WTC11 (cell line): ENCODE measurements at regions not wholly inside any gene's neighbourhood (a gene's known extent, or its start where the extent isn't known, plus 50 kb on each side); places are given as distances from the start of the nearest gene placed in this dataset.

ENCODE experiments used
- ESRRA ChIP-seq: sonication (generic); formaldehyde crosslinking; IDR thresholded peaks from 2 replicates; pipeline ENCODE4 v1.8.1; 2022; ENCODE audit warnings: mild to moderate bottlenecking, missing genetic modification reagents, borderline replicate concordance
- ETV6 ChIP-seq: sonication (generic); formaldehyde crosslinking; IDR thresholded peaks from 2 replicates; pipeline ENCODE4 v1.8.1; 2022; ENCODE audit warnings: mild to moderate bottlenecking, missing genetic modification reagents
- NR2C2 ChIP-seq: sonication (generic); formaldehyde crosslinking; IDR thresholded peaks from 2 replicates; pipeline ENCODE4 v1.8.0; 2022; ENCODE audit warnings: mild to moderate bottlenecking, missing genetic modification reagents
- NR3C1 ChIP-seq: sonication (generic); formaldehyde crosslinking; conservative IDR thresholded peaks from 2 replicates; pipeline ENCODE4 v1.8.1; 2023; ENCODE audit warnings: low read depth, mild to moderate bottlenecking, missing genetic modification reagents
- SP1 ChIP-seq: sonication (generic); formaldehyde crosslinking; conservative IDR thresholded peaks from 2 replicates; pipeline ENCODE4 v1.8.1; 2022; ENCODE audit warnings: missing genetic modification reagents
- TP53 ChIP-seq: sonication (generic); formaldehyde crosslinking; IDR thresholded peaks from 2 replicates; pipeline ENCODE4 v1.8.1; 2023; ENCODE audit warnings: mild to moderate bottlenecking, missing genetic modification reagents
- TF ChIP-seq, protein P1 (sequence below): sonication (generic); formaldehyde crosslinking; IDR thresholded peaks from 2 replicates; pipeline ENCODE4 v1.8.0; 2022; ENCODE audit warnings: mild to moderate bottlenecking, missing genetic modification reagents
- TF ChIP-seq, protein P2 (sequence below): fragments of 200-600 bp; IDR thresholded peaks from 2 replicates; pipeline ENCODE4 v1.8.0; 2022; ENCODE audit warnings: antibody characterized with exemption
- TF ChIP-seq, protein P3 (sequence below): sonication (generic); formaldehyde crosslinking; IDR thresholded peaks from 2 replicates; pipeline ENCODE4 v1.8.1; 2023; ENCODE audit warnings: mild to moderate bottlenecking, missing genetic modification reagents, moderate library complexity
- TF ChIP-seq, protein P4 (sequence below): sonication (generic); formaldehyde crosslinking; IDR thresholded peaks from 2 replicates; pipeline ENCODE4 v1.8.1; 2023; ENCODE audit warnings: mild to moderate bottlenecking, moderate library complexity, missing genetic modification reagents
- TF ChIP-seq, protein P5 (sequence below): sonication (generic); formaldehyde crosslinking; IDR thresholded peaks from 2 replicates; pipeline ENCODE4 v1.8.0; 2022; ENCODE audit warnings: mild to moderate bottlenecking, missing genetic modification reagents

DNA sequence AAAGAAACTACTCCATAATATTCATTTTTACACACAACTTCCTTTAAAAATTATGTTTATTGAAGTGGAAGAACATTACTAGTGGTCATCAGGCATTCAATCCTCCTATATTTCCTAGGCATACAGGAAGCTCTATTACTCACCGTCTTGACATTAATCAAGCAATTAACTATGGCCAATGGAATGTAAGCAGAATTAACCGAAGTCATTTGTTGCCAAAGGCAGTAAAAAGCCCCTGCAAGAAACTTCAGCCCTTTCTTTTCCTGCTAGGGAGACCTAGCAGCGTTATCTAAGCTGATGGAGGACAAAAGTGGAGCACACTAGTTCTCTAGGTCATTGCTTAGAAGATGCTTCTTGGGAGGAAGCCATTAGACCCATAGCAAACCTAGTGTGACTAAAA is 399.6 kb downstream of the KCNH5 start:
- TF ChIP-seq ETV6 (CRISPR knock-in tag) (no peak), ESRRA (CRISPR knock-in tag) (no peak), SP1 (no peak), TP53 (no peak), NR2C2 (CRISPR knock-in tag) (no peak), NR3C1 (no peak)
- TF ChIP-seq, protein P1, sequence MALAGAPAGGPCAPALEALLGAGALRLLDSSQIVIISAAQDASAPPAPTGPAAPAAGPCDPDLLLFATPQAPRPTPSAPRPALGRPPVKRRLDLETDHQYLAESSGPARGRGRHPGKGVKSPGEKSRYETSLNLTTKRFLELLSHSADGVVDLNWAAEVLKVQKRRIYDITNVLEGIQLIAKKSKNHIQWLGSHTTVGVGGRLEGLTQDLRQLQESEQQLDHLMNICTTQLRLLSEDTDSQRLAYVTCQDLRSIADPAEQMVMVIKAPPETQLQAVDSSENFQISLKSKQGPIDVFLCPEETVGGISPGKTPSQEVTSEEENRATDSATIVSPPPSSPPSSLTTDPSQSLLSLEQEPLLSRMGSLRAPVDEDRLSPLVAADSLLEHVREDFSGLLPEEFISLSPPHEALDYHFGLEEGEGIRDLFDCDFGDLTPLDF (CRISPR knock-in tag): no peak
- TF ChIP-seq, protein P2, sequence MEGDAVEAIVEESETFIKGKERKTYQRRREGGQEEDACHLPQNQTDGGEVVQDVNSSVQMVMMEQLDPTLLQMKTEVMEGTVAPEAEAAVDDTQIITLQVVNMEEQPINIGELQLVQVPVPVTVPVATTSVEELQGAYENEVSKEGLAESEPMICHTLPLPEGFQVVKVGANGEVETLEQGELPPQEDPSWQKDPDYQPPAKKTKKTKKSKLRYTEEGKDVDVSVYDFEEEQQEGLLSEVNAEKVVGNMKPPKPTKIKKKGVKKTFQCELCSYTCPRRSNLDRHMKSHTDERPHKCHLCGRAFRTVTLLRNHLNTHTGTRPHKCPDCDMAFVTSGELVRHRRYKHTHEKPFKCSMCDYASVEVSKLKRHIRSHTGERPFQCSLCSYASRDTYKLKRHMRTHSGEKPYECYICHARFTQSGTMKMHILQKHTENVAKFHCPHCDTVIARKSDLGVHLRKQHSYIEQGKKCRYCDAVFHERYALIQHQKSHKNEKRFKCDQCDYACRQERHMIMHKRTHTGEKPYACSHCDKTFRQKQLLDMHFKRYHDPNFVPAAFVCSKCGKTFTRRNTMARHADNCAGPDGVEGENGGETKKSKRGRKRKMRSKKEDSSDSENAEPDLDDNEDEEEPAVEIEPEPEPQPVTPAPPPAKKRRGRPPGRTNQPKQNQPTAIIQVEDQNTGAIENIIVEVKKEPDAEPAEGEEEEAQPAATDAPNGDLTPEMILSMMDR: no peak
- TF ChIP-seq, protein P3, sequence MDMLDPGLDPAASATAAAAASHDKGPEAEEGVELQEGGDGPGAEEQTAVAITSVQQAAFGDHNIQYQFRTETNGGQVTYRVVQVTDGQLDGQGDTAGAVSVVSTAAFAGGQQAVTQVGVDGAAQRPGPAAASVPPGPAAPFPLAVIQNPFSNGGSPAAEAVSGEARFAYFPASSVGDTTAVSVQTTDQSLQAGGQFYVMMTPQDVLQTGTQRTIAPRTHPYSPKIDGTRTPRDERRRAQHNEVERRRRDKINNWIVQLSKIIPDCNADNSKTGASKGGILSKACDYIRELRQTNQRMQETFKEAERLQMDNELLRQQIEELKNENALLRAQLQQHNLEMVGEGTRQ (CRISPR knock-in tag): no peak
- TF ChIP-seq, protein P4, sequence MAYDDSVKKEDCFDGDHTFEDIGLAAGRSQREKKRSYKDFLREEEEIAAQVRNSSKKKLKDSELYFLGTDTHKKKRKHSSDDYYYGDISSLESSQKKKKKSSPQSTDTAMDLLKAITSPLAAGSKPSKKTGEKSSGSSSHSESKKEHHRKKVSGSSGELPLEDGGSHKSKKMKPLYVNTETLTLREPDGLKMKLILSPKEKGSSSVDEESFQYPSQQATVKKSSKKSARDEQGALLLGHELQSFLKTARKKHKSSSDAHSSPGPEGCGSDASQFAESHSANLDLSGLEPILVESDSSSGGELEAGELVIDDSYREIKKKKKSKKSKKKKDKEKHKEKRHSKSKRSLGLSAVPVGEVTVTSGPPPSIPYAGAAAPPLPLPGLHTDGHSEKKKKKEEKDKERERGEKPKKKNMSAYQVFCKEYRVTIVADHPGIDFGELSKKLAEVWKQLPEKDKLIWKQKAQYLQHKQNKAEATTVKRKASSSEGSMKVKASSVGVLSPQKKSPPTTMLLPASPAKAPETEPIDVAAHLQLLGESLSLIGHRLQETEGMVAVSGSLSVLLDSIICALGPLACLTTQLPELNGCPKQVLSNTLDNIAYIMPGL: no peak
- TF ChIP-seq, protein P5, sequence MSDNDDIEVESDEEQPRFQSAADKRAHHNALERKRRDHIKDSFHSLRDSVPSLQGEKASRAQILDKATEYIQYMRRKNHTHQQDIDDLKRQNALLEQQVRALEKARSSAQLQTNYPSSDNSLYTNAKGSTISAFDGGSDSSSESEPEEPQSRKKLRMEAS (CRISPR knock-in tag): no peak
